Pancreas (tissue), 10 donors: ENCODE measurements at regions not wholly inside any gene's neighbourhood (a gene's known extent, or its start where the extent isn't known, plus 50 kb on each side); places are given as distances from the start of the nearest gene placed in this dataset.

Experiments
- ATAC-seq, 4 donors: fragments of 200-7000 bp; cut with Tn5 transposase; one replicate each; pipeline versions ENCODE4 v1.8.0 to v1.9.1; 2020; ENCODE audit warnings: mild to moderate bottlenecking in 4 of 4, moderate library complexity in 4 of 4
- DNase-seq, 6 donors: peaks; one replicate each; pipeline ENCODE4 v3.0.0-alpha.2; 2020
- FAIRE-seq: peaks from 2 replicates; lab custom pipeline; 2012; peaks lifted over from hg19 to GRCh38; lab: Jason Lieb, UNC
- H3K27ac ChIP-seq, 4 donors: fragments of 200-600 bp; sonication (generic); 1 replicate in 3 of 4; 2 replicates in 1 of 4; pipeline versions ENCODE4 v1.5.0 to v1.8.0; 2020
- H3K27me3 ChIP-seq, 4 donors: fragments of 200-600 bp; one replicate each; pipeline ENCODE4 v1.8.0; 2021
- H3K36me3 ChIP-seq, 3 donors: fragments of 200-600 bp; sonication (generic) in 1 of 3; one replicate each; pipeline versions ENCODE4 v1.5.0 to v1.8.0; 2020 to 2021
- H3K4me1 ChIP-seq, 3 donors: fragments of 200-600 bp; one replicate each; pipeline ENCODE4 v1.8.0; 2021
- H3K4me3 ChIP-seq, 4 donors: fragments of 200-600 bp; sonication (generic) in 2 of 4; one replicate each; pipeline versions ENCODE4 v1.5.0 to v1.8.0; 2020 to 2021
- H3K9me3 ChIP-seq, 4 donors: fragments of 200-600 bp; one replicate each; pipeline ENCODE4 v1.8.0; 2021
- WGBS, 2 donors: extraction: QIAGEN DNeasy Blood & Tissue Kit; methylation state at CpG; one replicate each; pipeline ENCODE4 v1.1.7; 2013; 5-methylcytosine and 5-hydroxymethylcytosine counted together
- intact Hi-C, 3 donors: fragments of 100-400 bp; cut with DNase I; formaldehyde crosslinking; loops; one replicate each; pipeline versions ENCODE4 v1.11.1 to v1.14.2; 2022
- TF ChIP-seq, protein P1 (sequence below), 4 donors: fragments of 200-600 bp; sonication (generic) in 3 of 4; IDR thresholded peaks; one replicate each; pipeline versions ENCODE4 v1.5.0 to v1.8.0; 2021; ENCODE audit warnings: antibody characterized with exemption in 4 of 4
- donor health status: healthy with polysubstance abuse.
- donor health status: DM: no; HTN: no; CAD: no; lungs with moderate emphysema.
- donor health status: DM: no; HTN: no; CAD: no.
- donor health status: control.
- donor health status: control.
- donor health status: Bipolar disorder and iron deficiency.
- donor health status: DM: yes; HTN: yes; CAD: no.
- donor health status: DM: no; HTN: no; CAD: no.
- donor health status: DM: no; HTN: no; CAD: no.
- donor health status: DM: yes; HTN: yes; CAD: no.

- intact Hi-C loops = no loop called here
- FAIRE-seq (no peak), ATAC-seq (no peak), DNase-seq (no peak)
- Histone ChIP-seq H3K4me1 (no peaks in the 10 kb centered on the region), H3K4me3 (no peak overlapping the region), H3K9me3 (no peaks in the 10 kb centered on the region), H3K36me3 (no peaks in the 10 kb centered on the region), H3K27ac (no peak overlapping the region), H3K27me3 (no peaks in the 10 kb centered on the region)
- TF ChIP-seq, protein P1, sequence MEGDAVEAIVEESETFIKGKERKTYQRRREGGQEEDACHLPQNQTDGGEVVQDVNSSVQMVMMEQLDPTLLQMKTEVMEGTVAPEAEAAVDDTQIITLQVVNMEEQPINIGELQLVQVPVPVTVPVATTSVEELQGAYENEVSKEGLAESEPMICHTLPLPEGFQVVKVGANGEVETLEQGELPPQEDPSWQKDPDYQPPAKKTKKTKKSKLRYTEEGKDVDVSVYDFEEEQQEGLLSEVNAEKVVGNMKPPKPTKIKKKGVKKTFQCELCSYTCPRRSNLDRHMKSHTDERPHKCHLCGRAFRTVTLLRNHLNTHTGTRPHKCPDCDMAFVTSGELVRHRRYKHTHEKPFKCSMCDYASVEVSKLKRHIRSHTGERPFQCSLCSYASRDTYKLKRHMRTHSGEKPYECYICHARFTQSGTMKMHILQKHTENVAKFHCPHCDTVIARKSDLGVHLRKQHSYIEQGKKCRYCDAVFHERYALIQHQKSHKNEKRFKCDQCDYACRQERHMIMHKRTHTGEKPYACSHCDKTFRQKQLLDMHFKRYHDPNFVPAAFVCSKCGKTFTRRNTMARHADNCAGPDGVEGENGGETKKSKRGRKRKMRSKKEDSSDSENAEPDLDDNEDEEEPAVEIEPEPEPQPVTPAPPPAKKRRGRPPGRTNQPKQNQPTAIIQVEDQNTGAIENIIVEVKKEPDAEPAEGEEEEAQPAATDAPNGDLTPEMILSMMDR (IDR thresholded peaks at IDR 0.05) = no peak
Measured at GRCh38 chr13:53522034-53522433, 493.4 kb downstream of the OLFM4 start.

- H3K9me3 ChIP-seq = no peaks in the 10 kb centered on the region
- H3K36me3 ChIP-seq = no peaks in the 10 kb centered on the region
- no peaks in the 10 kb centered on the region for H3K27me3 ChIP-seq
- H3K4me1 ChIP-seq = no peaks in the 10 kb centered on the region
- 73 to 92% methylated on average over 1 of the region's 1 CpG for WGBS, 2 donors
- no peak for DNase-seq
- no peak overlapping the region for H3K4me3 ChIP-seq
- intact Hi-C loops = no loop called here
- TF ChIP-seq, protein P1 (IDR thresholded peaks at IDR 0.05) = no peak
- no peak for ATAC-seq
- FAIRE-seq = no peak
- H3K27ac ChIP-seq = no peak overlapping the region
Measured at GRCh38 chr13:53537586-53537985, 509.0 kb downstream of the OLFM4 start.

- DNase-seq (peak in 1 of 6 donors; percentile 26), ATAC-seq (no peak), FAIRE-seq (no peak)
- no peaks in the 10 kb centered on the region for H3K4me1 ChIP-seq
- TF ChIP-seq, protein P1 (IDR thresholded peaks at IDR 0.05) = no peak
- intact Hi-C loops = no loop called here
- H3K27ac ChIP-seq = no peak overlapping the region
- H3K4me3 ChIP-seq = no peak overlapping the region
- 80 to 82% methylated on average over 1 of the region's 1 CpG for WGBS, 2 donors
- H3K27me3 ChIP-seq = no peaks in the 10 kb centered on the region
- no peaks in the 10 kb centered on the region for H3K36me3 ChIP-seq
- H3K9me3 ChIP-seq = no peaks in the 10 kb centered on the region
Measured at GRCh38 chr13:53545340-53545941, 516.8 kb downstream of the OLFM4 start.

DNA sequence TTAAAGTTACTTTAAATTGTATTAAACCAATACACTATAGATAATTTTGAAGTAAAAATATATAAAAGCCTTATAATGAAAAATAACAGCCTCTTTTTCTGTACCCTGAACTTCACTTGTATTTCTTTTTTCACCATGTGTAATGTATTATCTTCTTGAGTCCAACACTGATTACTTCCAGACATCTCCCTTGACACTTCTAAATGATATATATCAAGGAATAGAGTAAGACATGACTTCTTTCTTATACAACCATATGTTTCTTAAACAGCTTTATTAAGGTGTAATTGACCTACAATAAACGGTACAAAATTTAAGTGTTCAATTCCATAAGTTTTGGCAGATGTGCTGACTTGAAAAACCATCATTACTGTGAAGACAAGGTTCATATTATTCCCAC lies 531.9 kb downstream of the OLFM4 start:
- no peak for ATAC-seq
- FAIRE-seq = no peak
- WGBS, 2 donors = 49 to 72% methylated on average over 1 of the region's 1 CpG

DNA sequence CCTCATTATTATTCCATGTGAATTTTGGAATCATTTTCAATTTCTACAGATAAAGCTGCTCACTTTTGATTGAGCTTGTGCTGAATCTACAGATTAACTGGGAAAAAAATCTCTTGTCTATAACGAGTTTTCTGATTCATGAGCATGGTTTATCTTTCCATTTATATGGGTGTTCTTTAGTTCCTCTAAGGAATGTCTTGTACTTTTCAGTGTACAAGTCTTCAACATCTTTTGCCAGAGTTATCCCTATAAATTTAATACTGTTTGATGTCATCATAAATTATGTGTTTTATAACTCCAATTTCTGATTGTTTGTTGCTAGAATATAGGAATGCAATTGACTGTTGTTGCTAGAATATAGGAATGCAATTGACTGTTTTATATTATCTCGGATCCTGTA lies 533.8 kb downstream of the OLFM4 start:
- TF ChIP-seq, protein P1 (IDR thresholded peaks at IDR 0.05) = no peak
- 57% methylated on average over 2 of the region's 2 CpGs for WGBS, 2 donors
- no peaks in the 10 kb centered on the region for H3K36me3 ChIP-seq

More for the DNA sequence above, 531.9 kb downstream of the OLFM4 start:
- Histone ChIP-seq H3K27ac (no peak overlapping the region), H3K36me3 (no peaks in the 10 kb centered on the region), H3K9me3 (no peaks in the 10 kb centered on the region), H3K4me3 (no peak overlapping the region), H3K27me3 (no peaks in the 10 kb centered on the region), H3K4me1 (no peaks in the 10 kb centered on the region)
- TF ChIP-seq, protein P1 (IDR thresholded peaks at IDR 0.05) = no peak
- DNase-seq = no peak
- intact Hi-C loops = no loop called here

More for the DNA sequence above, 533.8 kb downstream of the OLFM4 start:
- DNase-seq = no peak
- ATAC-seq = no peak
- Histone ChIP-seq H3K4me3 (no peak overlapping the region), H3K27ac (no peak overlapping the region), H3K4me1 (no peaks in the 10 kb centered on the region), H3K9me3 (no peaks in the 10 kb centered on the region), H3K27me3 (no peaks in the 10 kb centered on the region)
- no peak for FAIRE-seq
- intact Hi-C loops = no loop called here
